Limb (tissue), 2 donors: ENCODE measurements at regions not wholly inside any gene's neighbourhood (a gene's known extent, or its start where the extent isn't known, plus 50 kb on each side); places are given as distances from the start of the nearest gene placed in this dataset.
"Not testable (repeated sequence)": the region's sequence is repeated elsewhere in the genome, so short reads cannot be mapped to it uniquely, and the experiment has no call there.

Source experiments
- DNase-seq, 2 donors: peaks; one replicate each; pipeline ENCODE4 v3.0.0-alpha.2; 2016; ENCODE audit errors: extremely low spot score in 2 of 2

- DNase-seq, result no peak
These were observed 53.5 kb upstream of the EPB41L4A start for GRCh38 chr5:112472614-112473013.

GRCh38 chr5:112473989-112474388, 54.9 kb upstream of the EPB41L4A start:
- DNase-seq, result no peak

- DNase-seq, result peak in 1 of 2 donors; percentile 16
These were observed 56.8 kb upstream of the EPB41L4A start for GRCh38 chr5:112475747-112476365.

GRCh38 chr5:112479418-112479817, 60.3 kb upstream of the EPB41L4A start:
- no peak for DNase-seq

GRCh38 chr5:112480501-112480900, 61.4 kb upstream of the EPB41L4A start:
- DNase-seq, result no peak

GRCh38 chr5:112483704-112484103, 64.6 kb upstream of the EPB41L4A start:
- no peak for DNase-seq

- no peak for DNase-seq
These were observed 66.9 kb upstream of the EPB41L4A start for GRCh38 chr5:112485934-112486355.

- no peak for DNase-seq
These were observed 72.2 kb upstream of the EPB41L4A start for GRCh38 chr5:112491257-112491656.

- DNase-seq, result peak in 1 of 2 donors; percentile 30
These were observed 73.2 kb upstream of the EPB41L4A start for GRCh38 chr5:112492291-112492690.

- not testable (repeated sequence) for DNase-seq
These were observed 84.8 kb upstream of the EPB41L4A start for GRCh38 chr5:112503749-112504501.

GRCh38 chr5:112509097-112509496, 90.0 kb upstream of the EPB41L4A start:
- DNase-seq, result not testable (repeated sequence)

GRCh38 chr5:112511920-112512319, 92.8 kb upstream of the EPB41L4A start:
- no peak for DNase-seq

GRCh38 chr5:112512901-112513300, 93.8 kb upstream of the EPB41L4A start:
- DNase-seq, result no peak

- DNase-seq, result no peak
These were observed 95.0 kb upstream of the EPB41L4A start for GRCh38 chr5:112514111-112514510.

GRCh38 chr5:112520474-112520873, 101.4 kb upstream of the EPB41L4A start:
- DNase-seq, result not testable (repeated sequence)

- not testable (repeated sequence) for DNase-seq
These were observed 104.0 kb upstream of the EPB41L4A start for GRCh38 chr5:112522891-112523673.

GRCh38 chr5:112523674-112524263, 104.7 kb upstream of the EPB41L4A start:
- DNase-seq, result not testable (repeated sequence)

GRCh38 chr5:112525217-112525616, 106.1 kb upstream of the EPB41L4A start:
- DNase-seq, result no peak

GRCh38 chr5:112528928-112529327, 109.9 kb upstream of the EPB41L4A start:
- DNase-seq, result no peak

GRCh38 chr5:112529525-112529924, 110.4 kb upstream of the EPB41L4A start:
- no peak for DNase-seq

- no peak for DNase-seq
These were observed 113.7 kb upstream of the EPB41L4A start for GRCh38 chr5:112532654-112533360.
